ENCODE measurements at regions not wholly inside any gene's neighbourhood (a gene's known extent, or its start where the extent isn't known, plus 50 kb on each side); places are given as distances from the start of the nearest gene placed in this dataset.

- DNase-seq (ENCODE audit: low read depth): peak; percentile 92
Observed at GRCh38 chr4:176902710-176903323, 110.1 kb upstream of the VEGFC start.

- DNase-seq (ENCODE audit: low read depth): no peak
Observed at GRCh38 chr4:176906709-176907108, 114.0 kb upstream of the VEGFC start.

GRCh38 chr4:176910646-176911045, 117.9 kb upstream of the VEGFC start:
- DNase-seq (ENCODE audit: low read depth): no peak

- DNase-seq (ENCODE audit: low read depth): no peak
Observed at GRCh38 chr4:176919631-176920030, 126.9 kb upstream of the VEGFC start.

- DNase-seq (ENCODE audit: low read depth): peak; percentile 53
Observed at GRCh38 chr4:176920694-176921093, 128.0 kb upstream of the VEGFC start.

GRCh38 chr4:176921256-176921655, 128.5 kb upstream of the VEGFC start:
- no peak for DNase-seq (ENCODE audit: low read depth)

- no peak for DNase-seq (ENCODE audit: low read depth)
Observed at GRCh38 chr4:176924238-176924637, 131.5 kb upstream of the VEGFC start.

GRCh38 chr4:176925962-176926361, 133.2 kb upstream of the VEGFC start:
- DNase-seq (ENCODE audit: low read depth): no peak

GRCh38 chr4:176927117-176927516, 134.4 kb upstream of the VEGFC start:
- DNase-seq (ENCODE audit: low read depth): no peak

GRCh38 chr4:176927664-176928063, 134.9 kb upstream of the VEGFC start:
- peak; percentile 90 for DNase-seq (ENCODE audit: low read depth)

GRCh38 chr4:176939445-176939844, 146.7 kb upstream of the VEGFC start:
- DNase-seq (ENCODE audit: low read depth): peak; percentile 37

GRCh38 chr4:176945334-176945733, 152.6 kb upstream of the VEGFC start:
- DNase-seq (ENCODE audit: low read depth): no peak

- DNase-seq (ENCODE audit: low read depth): no peak
Observed at GRCh38 chr4:176949029-176949428, 156.3 kb upstream of the VEGFC start.

- DNase-seq (ENCODE audit: low read depth): no peak
Observed at GRCh38 chr4:176953021-176953420, 160.3 kb upstream of the VEGFC start.

GRCh38 chr4:176957353-176958118, 164.8 kb upstream of the VEGFC start:
- DNase-seq (ENCODE audit: low read depth): no peak

- no peak for DNase-seq (ENCODE audit: low read depth)
Observed at GRCh38 chr4:176959980-176960379, 167.3 kb upstream of the VEGFC start.

- no peak for DNase-seq (ENCODE audit: low read depth)
Observed at GRCh38 chr4:176963121-176963520, 170.4 kb upstream of the VEGFC start.

GRCh38 chr4:176964116-176964691, 171.5 kb upstream of the VEGFC start:
- no peak for DNase-seq (ENCODE audit: low read depth)

- DNase-seq (ENCODE audit: low read depth): no peak
Observed at GRCh38 chr4:176967586-176967985, 174.9 kb upstream of the VEGFC start.

GRCh38 chr4:176968094-176968493, 175.4 kb upstream of the VEGFC start:
- DNase-seq (ENCODE audit: low read depth): no peak

- no peak for DNase-seq (ENCODE audit: low read depth)
Observed at GRCh38 chr4:176969011-176969410, 176.3 kb upstream of the VEGFC start.

- DNase-seq (ENCODE audit: low read depth): no peak
Observed at GRCh38 chr4:176970853-176971252, 178.1 kb upstream of the VEGFC start.

- no peak for DNase-seq (ENCODE audit: low read depth)
Observed at GRCh38 chr4:176971576-176972115, 178.9 kb upstream of the VEGFC start.
